A172 (cell line): ENCODE measurements at regions not wholly inside any gene's neighbourhood (a gene's known extent, or its start where the extent isn't known, plus 50 kb on each side); places are given as distances from the start of the nearest gene placed in this dataset.
A peak's percentile ranks its signal among the peaks of the same experiment; 100 is the strongest.

Source experiments
- DNase-seq: peaks from one replicate; pipeline ENCODE4 v3.0.0-alpha.2; 2015; ENCODE audit warnings: low spot score

DNA sequence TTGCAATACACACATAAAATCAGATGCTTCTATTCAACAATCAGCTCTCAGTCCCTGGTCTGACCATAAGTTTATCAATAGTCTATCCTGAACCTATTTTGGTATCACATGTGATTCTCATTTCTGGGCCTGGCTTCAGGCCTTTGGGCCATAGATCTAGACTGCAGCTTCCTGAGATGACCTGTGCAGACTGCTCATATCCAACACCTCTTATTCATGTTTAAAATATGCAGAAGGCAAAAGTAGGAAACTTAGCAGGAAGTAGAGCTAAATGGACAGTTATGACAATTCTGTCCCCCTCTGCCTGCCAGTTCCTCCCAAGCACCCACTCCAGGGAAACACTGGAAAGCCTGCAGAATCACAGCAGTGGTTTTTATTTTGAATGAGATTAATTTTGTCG, 53.3 kb downstream of the C7orf25 start:
- DNase-seq: peak; percentile 67

- DNase-seq: no peak
These were observed 55.3 kb downstream of the C7orf25 start for GRCh38 chr7:42856605-42856987.

GRCh38 chr7:42854571-42855118, 57.2 kb downstream of the C7orf25 start:
- no peak for DNase-seq

- DNase-seq: no peak
These were observed 59.3 kb downstream of the C7orf25 start for GRCh38 chr7:42852531-42852930.

DNA sequence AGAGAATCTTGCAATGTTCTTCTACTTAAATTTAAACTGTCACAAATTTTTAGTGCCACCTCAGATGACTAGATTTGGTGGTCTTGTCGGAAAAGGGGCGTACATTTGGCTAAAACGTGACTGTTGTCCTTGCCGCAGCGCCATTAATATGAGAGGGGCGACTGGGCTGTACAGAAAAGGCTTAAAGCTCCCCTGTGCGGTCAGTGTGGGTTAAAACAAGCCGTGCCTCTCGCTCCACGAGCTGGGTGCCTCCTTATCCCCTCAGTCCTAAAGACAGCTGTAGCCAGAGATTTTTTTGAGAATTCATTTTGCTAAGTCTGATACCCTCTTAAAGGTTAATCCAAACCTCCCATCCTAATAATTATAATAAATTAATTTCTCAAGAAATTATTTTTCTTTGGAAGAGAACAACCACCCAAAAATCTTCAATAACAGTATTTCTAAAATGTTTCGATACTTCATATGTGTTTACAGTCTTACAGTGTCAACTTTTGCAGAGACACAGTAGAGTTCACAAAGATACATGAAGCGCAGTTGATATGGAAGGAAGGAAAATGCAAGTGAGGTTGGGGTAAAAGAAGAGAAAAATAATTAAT, 68.6 kb downstream of the C7orf25 start:
- peak; percentile 58 for DNase-seq

DNA sequence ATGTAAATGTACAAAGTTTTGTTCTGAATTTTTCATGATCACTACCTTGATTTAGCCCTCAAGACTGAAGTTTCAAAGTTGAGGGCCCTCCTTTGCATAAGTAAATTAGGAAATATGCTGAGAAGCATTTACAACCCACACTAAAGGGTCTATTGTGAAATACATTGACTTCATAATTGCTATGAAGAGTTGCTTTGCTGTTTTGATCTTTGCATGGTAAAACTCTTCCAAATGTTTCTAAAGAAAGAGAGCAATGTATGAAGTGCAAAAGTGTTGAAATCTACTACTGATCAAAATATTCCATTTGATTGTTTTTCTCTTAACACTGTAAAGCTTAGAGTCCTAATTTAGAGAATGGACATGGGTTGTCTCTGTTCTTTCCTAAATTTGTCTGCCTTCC, 77.2 kb downstream of the C7orf25 start:
- DNase-seq: no peak

DNA sequence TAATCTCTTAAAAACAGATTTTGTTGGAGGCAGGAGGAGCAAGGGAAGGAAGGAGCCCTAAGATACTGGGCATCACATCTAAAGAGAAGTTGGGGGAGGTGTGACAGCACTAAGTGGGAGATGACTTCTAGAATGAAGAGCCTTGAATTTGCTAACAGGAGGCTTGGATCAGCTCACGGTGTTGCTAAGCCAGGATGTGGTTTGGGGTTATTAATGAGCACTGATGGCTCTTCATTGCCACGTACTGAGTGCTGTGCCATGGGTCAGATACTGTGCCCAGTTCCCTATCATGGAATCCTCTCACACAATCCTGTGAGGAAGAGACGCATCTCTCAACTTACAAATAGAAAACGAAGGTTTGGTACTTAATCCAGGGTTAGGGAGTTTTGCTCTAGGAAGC, 78.5 kb downstream of the C7orf25 start:
- DNase-seq: no peak

DNA sequence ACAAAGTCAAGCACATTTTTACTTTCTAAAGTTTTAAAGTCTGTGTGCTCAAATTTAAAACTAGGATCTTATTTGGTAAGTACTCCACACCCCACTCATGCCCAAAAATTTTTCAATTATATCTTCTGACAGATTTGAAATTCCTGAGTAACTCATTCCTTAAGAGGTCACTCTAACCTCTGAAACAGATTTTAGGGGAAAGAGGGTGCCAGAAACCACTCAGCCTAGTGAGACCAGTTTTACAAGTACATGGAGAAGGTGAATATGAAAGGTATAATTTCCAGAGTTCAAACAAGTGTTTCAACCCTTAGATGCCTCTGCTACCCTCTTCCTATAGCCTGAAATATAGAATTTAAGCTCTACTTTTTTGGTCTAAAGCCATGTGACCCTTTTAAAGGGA, 79.2 kb downstream of the C7orf25 start:
- DNase-seq: no peak

DNA sequence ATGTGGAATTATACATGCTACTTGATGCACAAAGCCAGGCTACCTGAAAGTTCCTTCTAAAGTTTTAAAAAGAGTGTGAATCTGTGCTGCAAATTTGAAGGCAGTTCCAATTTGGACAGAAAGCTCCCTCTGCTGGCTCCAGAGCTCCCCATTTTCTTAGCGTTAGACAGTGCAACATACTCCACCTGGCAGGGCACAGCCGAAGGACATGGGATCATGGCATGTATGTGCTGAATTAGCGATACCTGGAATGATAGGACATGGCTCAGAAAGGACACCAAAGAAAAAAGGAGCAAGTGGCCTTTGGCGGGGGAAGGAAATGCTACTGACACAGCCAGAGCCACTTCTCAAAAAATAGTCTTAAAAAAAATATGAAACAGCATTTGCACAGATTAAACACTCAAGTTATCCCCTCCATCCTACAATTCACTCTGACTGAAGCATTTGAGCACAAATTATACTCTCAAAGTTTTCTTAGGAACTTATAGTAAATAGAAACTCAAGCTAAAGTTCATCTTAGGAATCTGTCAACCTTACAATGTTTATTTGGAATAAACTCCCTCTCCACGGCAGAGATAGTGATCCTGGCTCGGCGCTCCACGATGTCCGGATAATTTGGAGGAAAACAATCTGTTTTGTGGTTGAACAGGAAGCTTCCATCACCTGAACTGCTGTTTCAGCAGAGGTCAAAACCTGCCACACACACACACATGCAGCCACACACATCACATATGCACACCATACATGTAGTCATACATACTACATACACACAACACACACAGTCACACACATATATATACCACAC, 80.0 kb downstream of the C7orf25 start:
- DNase-seq: peak; percentile 46

DNA sequence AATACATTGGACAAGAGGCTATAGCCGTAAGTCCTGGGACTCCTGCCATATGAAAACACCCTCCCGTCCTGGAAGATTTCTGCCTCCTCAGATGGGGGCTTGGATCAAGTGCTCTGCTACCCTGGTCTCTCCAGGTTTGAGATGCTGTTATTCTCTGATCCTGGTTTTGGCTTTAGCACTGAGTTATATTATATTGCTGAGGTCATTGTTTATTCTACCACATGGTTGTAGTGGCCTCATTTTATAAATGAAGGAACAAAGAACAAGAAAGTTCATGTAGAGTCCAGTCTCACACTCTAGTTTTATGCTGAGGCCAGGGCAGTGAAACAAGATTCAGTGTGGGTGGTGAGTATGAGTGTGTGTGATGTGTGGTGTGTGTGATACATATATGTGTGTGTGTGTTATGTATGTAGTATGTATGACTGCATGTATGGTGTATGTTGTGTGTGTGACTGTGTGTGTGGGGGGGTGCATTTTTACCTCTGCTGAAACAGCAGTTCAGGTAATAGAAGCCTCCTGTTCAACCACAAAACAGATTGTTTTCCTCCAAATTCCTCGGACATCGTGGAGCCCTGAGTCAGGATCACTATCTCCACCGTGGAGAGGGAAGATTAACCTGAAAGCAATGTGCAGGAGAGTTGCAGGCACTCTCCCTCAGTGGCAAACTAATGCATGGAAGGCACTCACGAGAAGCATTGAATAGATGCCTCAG, 80.7 kb downstream of the C7orf25 start:
- no peak for DNase-seq

GRCh38 chr7:42812779-42813178, 99.1 kb downstream of the C7orf25 start:
- no peak for DNase-seq

DNA sequence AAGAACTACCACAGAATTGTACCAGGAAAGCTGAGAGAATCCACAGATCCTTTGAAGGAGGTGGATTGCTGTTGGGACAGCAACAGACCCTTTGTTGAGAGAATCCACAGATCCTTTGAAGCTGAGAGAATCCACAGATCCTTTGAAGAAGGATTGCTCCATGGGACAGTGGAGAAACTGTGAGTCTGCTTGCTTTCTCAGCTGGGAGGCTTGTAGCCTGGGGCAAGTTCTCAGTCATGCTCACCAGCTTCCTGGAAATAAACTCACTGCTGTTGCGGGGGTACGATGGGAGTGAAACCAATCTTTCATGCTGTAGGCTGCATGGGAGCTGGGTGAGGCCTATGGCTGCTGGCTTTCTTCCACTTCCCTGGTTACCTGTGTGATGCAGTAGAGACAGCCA, 106.3 kb downstream of the C7orf25 start:
- no peak for DNase-seq

DNA sequence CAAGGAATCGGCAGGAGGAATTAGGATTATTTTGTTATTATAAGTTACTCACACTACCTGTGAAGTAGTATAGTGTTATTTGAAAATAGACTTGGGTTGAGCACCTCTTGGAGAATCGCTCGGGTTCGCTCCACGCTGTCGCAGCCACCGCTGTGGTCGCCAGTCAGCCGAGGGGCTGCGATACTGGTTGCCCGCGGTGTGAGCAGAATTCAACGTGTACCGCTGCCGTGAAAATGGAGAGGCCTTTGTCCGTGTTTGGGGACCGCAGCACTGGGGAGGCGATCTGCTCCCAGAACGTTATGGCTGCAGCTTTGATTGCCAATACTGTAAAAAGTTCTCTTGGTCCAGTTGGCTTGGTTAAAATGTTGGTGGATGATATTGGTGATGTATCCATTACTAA, 117.2 kb downstream of the C7orf25 start:
- DNase-seq: no peak

DNA sequence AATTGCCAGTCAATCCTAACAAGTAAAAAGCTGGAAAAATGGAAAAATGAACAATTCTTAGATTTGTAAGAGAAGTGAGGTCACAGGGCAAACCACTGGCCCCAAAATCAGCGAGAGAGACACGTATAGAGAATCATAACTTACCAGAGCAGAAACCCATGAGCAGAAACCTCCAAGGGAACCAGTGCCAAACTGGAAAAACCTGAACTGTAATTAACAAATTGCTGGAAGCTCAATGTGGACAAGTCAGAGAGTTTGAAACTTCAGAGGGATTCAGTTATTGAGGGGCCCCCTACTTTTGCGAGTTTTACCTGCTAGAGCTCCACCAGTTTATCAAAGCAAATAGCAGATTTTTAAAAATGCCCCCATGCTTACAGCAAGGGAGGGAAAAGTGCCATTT, 119.0 kb downstream of the C7orf25 start:
- no peak for DNase-seq

DNA sequence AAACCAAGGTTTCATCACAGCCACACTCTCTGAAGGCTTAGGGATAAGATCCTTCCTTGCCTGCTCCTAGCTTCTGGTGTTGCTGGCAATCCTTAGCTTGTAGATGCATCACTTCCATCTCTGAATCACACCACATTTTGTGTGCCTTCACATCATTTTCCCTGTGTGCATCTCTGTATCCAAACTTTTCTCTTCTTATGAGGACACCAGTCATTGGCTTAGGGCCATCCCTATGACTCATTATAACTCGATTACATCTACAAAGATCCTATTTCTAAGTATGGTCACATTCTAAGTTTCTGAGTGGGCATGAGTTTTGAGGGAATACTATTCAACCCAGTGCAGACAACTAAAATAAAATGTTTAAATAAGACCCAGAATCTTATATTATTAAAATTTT, 121.7 kb downstream of the C7orf25 start:
- peak; percentile 30 for DNase-seq

DNA sequence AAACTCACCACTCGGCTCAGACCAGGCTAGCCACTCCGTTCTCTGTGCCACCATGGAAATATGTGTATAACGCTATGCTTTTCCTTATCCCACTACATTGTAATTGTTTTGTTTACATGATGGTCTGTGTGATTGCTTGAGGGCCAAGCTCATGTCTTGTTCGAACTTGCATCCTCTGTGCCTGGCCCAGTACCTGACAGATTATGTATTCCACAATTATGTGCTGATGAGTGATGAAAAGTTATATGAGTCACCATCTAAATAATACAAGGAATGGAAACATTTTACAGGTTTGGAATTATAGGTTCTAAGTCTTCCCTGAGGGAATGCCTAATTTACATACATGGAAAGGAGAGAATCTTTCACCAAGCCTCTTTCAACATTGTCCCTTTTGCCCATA, 137.4 kb downstream of the C7orf25 start:
- DNase-seq: no peak

GRCh38 chr7:42770114-42770513, 141.8 kb downstream of the C7orf25 start:
- peak; percentile 75 for DNase-seq

DNA sequence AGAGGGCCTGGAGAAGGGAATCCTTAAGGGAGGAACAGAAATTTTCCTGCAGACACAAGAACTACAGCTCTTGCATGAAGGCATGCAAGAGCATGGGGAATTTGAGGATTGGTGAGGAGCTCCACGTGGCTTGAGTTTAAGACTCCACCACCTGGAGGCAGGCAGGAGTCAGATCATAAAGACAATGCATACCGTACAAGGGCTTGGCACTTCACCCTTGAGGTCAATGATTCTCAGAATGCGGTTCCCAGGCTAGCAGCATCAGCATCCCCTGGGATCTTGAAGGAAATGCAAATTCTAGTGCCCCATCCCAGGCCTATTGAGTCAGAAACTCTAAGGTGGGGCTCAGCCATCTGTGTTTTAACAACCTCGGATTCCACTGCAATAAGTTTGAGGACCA, 143.8 kb downstream of the C7orf25 start:
- DNase-seq: no peak

GRCh38 chr7:42766782-42767423, 145.0 kb downstream of the C7orf25 start:
- DNase-seq: no peak

DNA sequence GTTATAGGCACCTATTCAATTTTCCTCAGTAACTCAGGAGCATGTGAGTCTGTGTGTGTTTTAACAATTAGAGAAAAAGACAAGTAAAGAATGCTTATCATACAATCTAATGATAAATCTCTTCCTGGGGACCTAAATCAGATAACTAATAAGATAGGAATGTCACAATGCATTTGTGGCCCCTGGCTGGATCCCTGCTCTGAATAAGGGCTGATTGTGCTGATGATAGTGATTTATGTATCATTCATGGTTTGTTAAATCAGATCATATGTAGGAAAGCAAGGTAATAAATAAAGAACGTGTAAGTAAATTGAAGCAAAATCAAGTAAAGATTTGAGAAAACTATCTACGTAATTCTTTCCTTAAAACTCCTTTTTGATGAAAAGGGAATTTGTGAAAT, 145.9 kb downstream of the C7orf25 start:
- DNase-seq: peak; percentile 38

DNA sequence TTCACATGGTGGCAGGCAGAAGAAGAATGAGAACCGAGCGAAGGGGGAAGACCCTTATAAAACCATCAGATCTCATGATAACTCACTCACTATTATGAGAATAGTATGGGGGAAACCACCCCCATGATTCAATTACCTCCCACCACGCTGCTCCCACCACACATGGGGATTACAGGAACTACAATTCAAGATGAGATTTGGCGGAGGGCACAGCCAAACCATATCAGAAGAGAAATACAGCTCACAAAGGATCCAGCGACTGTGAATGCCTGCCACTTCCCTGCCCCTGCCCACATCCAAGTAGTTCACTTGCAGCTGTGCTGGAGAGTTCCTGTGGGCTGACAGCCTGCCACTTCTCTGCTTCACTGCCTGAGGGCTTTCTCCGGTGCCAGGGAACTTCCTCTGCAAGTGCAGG, 148.7 kb downstream of the C7orf25 start:
- DNase-seq: peak; percentile 47

GRCh38 chr7:42761486-42761885, 150.4 kb downstream of the C7orf25 start:
- no peak for DNase-seq
